ENCODE measurements at regions not wholly inside any gene's neighbourhood (a gene's known extent, or its start where the extent isn't known, plus 50 kb on each side); places are given as distances from the start of the nearest gene placed in this dataset.

GRCh38 chr2:136468799-136469369 lies 296.5 kb upstream of the THSD7B start:
- Histone ChIP-seq H3K4me1 (ENCODE audit: insufficient read depth, low read length) (no peaks in the 10 kb centered on the region), H3K36me3 (ENCODE audit: insufficient read depth, low read length) (no peaks in the 10 kb centered on the region), H3K27ac (ENCODE audit: low read depth, low read length) (no peak overlapping the region), H3K27me3 (ENCODE audit: control insufficient read depth in 1 of 2, insufficient read depth in 2 of 2, low read length in 2 of 2) (no peaks in the 10 kb centered on the region), H3K4me3 (ENCODE audit: low read depth in 1 of 2, low read length in 2 of 2) (no peak overlapping the region), H3K9me3 (ENCODE audit: low read length) (no peaks in the 10 kb centered on the region), H3K9ac (ENCODE audit: low read length) (no peak overlapping the region)

GRCh38 chr2:136452528-136452927 lies 312.8 kb upstream of the THSD7B start:
- Histone ChIP-seq H3K9ac (ENCODE audit: low read length) (no peak overlapping the region), H3K27ac (ENCODE audit: low read depth, low read length) (no peak overlapping the region), H3K27me3 (ENCODE audit: control insufficient read depth in 1 of 2, insufficient read depth in 2 of 2, low read length in 2 of 2) (no peaks in the 10 kb centered on the region), H3K4me1 (ENCODE audit: insufficient read depth, low read length) (no peaks in the 10 kb centered on the region), H3K36me3 (ENCODE audit: insufficient read depth, low read length) (no peaks in the 10 kb centered on the region), H3K4me3 (ENCODE audit: low read depth in 1 of 2, low read length in 2 of 2) (no peak overlapping the region), H3K9me3 (ENCODE audit: low read length) (no peaks in the 10 kb centered on the region)

GRCh38 chr2:136448986-136449780 lies 316.2 kb upstream of the THSD7B start:
- H3K36me3 ChIP-seq (ENCODE audit: insufficient read depth, low read length), result no peaks in the 10 kb centered on the region
- no peak overlapping the region for H3K4me3 ChIP-seq (ENCODE audit: low read depth in 1 of 2, low read length in 2 of 2)
- H3K9me3 ChIP-seq (ENCODE audit: low read length), result no peaks in the 10 kb centered on the region
- H3K27me3 ChIP-seq (ENCODE audit: control insufficient read depth in 1 of 2, insufficient read depth in 2 of 2, low read length in 2 of 2), result no peaks in the 10 kb centered on the region
- H3K27ac ChIP-seq (ENCODE audit: low read depth, low read length), result no peak overlapping the region
- no peaks in the 10 kb centered on the region for H3K4me1 ChIP-seq (ENCODE audit: insufficient read depth, low read length)
- H3K9ac ChIP-seq (ENCODE audit: low read length), result no peak overlapping the region

- no peaks in the 10 kb centered on the region for H3K27me3 ChIP-seq (ENCODE audit: control insufficient read depth in 1 of 2, insufficient read depth in 2 of 2, low read length in 2 of 2)
- H3K36me3 ChIP-seq (ENCODE audit: insufficient read depth, low read length), result no peaks in the 10 kb centered on the region
- no peak overlapping the region for H3K4me3 ChIP-seq (ENCODE audit: low read depth in 1 of 2, low read length in 2 of 2)
- H3K9me3 ChIP-seq (ENCODE audit: low read length), result no peaks in the 10 kb centered on the region
- no peak overlapping the region for H3K9ac ChIP-seq (ENCODE audit: low read length)
- no peak overlapping the region for H3K27ac ChIP-seq (ENCODE audit: low read depth, low read length)
- H3K4me1 ChIP-seq (ENCODE audit: insufficient read depth, low read length), result no peaks in the 10 kb centered on the region
Observed at GRCh38 chr2:136448432-136448831, 316.9 kb upstream of the THSD7B start.

- H3K4me1 ChIP-seq (ENCODE audit: insufficient read depth, low read length), result peaks cover 4% of the 10 kb centered on the region
- H3K9ac ChIP-seq (ENCODE audit: low read length), result no peak overlapping the region
- H3K27me3 ChIP-seq (ENCODE audit: control insufficient read depth in 1 of 2, insufficient read depth in 2 of 2, low read length in 2 of 2), result no peaks in the 10 kb centered on the region
- H3K9me3 ChIP-seq (ENCODE audit: low read length), result no peaks in the 10 kb centered on the region
- no peak overlapping the region for H3K4me3 ChIP-seq (ENCODE audit: low read depth in 1 of 2, low read length in 2 of 2)
- no peak overlapping the region for H3K27ac ChIP-seq (ENCODE audit: low read depth, low read length)
- no peaks in the 10 kb centered on the region for H3K36me3 ChIP-seq (ENCODE audit: insufficient read depth, low read length)
Observed at GRCh38 chr2:136444323-136444722, 321.0 kb upstream of the THSD7B start.

GRCh38 chr2:136443661-136444060 lies 321.7 kb upstream of the THSD7B start:
- H3K4me3 ChIP-seq (ENCODE audit: low read depth in 1 of 2, low read length in 2 of 2), result no peak overlapping the region
- H3K9ac ChIP-seq (ENCODE audit: low read length), result no peak overlapping the region
- no peaks in the 10 kb centered on the region for H3K27me3 ChIP-seq (ENCODE audit: control insufficient read depth in 1 of 2, insufficient read depth in 2 of 2, low read length in 2 of 2)
- peaks cover 4% of the 10 kb centered on the region for H3K4me1 ChIP-seq (ENCODE audit: insufficient read depth, low read length)
- no peaks in the 10 kb centered on the region for H3K36me3 ChIP-seq (ENCODE audit: insufficient read depth, low read length)
- no peaks in the 10 kb centered on the region for H3K9me3 ChIP-seq (ENCODE audit: low read length)
- no peak overlapping the region for H3K27ac ChIP-seq (ENCODE audit: low read depth, low read length)

- Histone ChIP-seq H3K9ac (ENCODE audit: low read length) (no peak overlapping the region), H3K27ac (ENCODE audit: low read depth, low read length) (no peak overlapping the region), H3K4me3 (ENCODE audit: low read depth in 1 of 2, low read length in 2 of 2) (no peak overlapping the region), H3K9me3 (ENCODE audit: low read length) (no peaks in the 10 kb centered on the region), H3K36me3 (ENCODE audit: insufficient read depth, low read length) (no peaks in the 10 kb centered on the region), H3K4me1 (ENCODE audit: insufficient read depth, low read length) (peaks cover 4% of the 10 kb centered on the region), H3K27me3 (ENCODE audit: control insufficient read depth in 1 of 2, insufficient read depth in 2 of 2, low read length in 2 of 2) (no peaks in the 10 kb centered on the region)
Observed at GRCh38 chr2:136441979-136442714, 323.2 kb upstream of the THSD7B start.

- H3K4me1 ChIP-seq (ENCODE audit: insufficient read depth, low read length), result peaks cover 4% of the 10 kb centered on the region
Observed at GRCh38 chr2:136439064-136439676, 321.2 kb upstream of the CXCR4 start.

GRCh38 chr2:136437461-136437860 lies 319.5 kb upstream of the CXCR4 start:
- peaks cover 4% of the 10 kb centered on the region for H3K4me1 ChIP-seq (ENCODE audit: insufficient read depth, low read length)
- H3K27ac ChIP-seq (ENCODE audit: low read depth, low read length), result no peak overlapping the region
- no peak overlapping the region for H3K9ac ChIP-seq (ENCODE audit: low read length)
- H3K9me3 ChIP-seq (ENCODE audit: low read length), result no peaks in the 10 kb centered on the region
- H3K27me3 ChIP-seq (ENCODE audit: control insufficient read depth in 1 of 2, insufficient read depth in 2 of 2, low read length in 2 of 2), result no peaks in the 10 kb centered on the region
- no peaks in the 10 kb centered on the region for H3K36me3 ChIP-seq (ENCODE audit: insufficient read depth, low read length)
- H3K4me3 ChIP-seq (ENCODE audit: low read depth in 1 of 2, low read length in 2 of 2), result no peak overlapping the region

More at GRCh38 chr2:136439064-136439676, 321.2 kb upstream of the CXCR4 start:
- H3K4me3 ChIP-seq (ENCODE audit: low read depth in 1 of 2, low read length in 2 of 2), result no peak overlapping the region
- no peaks in the 10 kb centered on the region for H3K27me3 ChIP-seq (ENCODE audit: control insufficient read depth in 1 of 2, insufficient read depth in 2 of 2, low read length in 2 of 2)
- no peak overlapping the region for H3K9ac ChIP-seq (ENCODE audit: low read length)
- H3K36me3 ChIP-seq (ENCODE audit: insufficient read depth, low read length), result no peaks in the 10 kb centered on the region
- H3K27ac ChIP-seq (ENCODE audit: low read depth, low read length), result no peak overlapping the region
- H3K9me3 ChIP-seq (ENCODE audit: low read length), result no peaks in the 10 kb centered on the region

- peaks cover 4% of the 10 kb centered on the region for H3K4me1 ChIP-seq (ENCODE audit: insufficient read depth, low read length)
- H3K9ac ChIP-seq (ENCODE audit: low read length), result no peak overlapping the region
Observed at GRCh38 chr2:136436936-136437335, 319.0 kb upstream of the CXCR4 start.

GRCh38 chr2:136434251-136434715 lies 316.3 kb upstream of the CXCR4 start:
- no peak overlapping the region for H3K27ac ChIP-seq (ENCODE audit: low read depth, low read length)
- H3K36me3 ChIP-seq (ENCODE audit: insufficient read depth, low read length), result no peaks in the 10 kb centered on the region
- H3K27me3 ChIP-seq (ENCODE audit: control insufficient read depth in 1 of 2, insufficient read depth in 2 of 2, low read length in 2 of 2), result no peaks in the 10 kb centered on the region
- no peaks in the 10 kb centered on the region for H3K9me3 ChIP-seq (ENCODE audit: low read length)
- no peak overlapping the region for H3K9ac ChIP-seq (ENCODE audit: low read length)
- no peaks in the 10 kb centered on the region for H3K4me1 ChIP-seq (ENCODE audit: insufficient read depth, low read length)
- H3K4me3 ChIP-seq (ENCODE audit: low read depth in 1 of 2, low read length in 2 of 2), result no peak overlapping the region

More at GRCh38 chr2:136436936-136437335, 319.0 kb upstream of the CXCR4 start:
- Histone ChIP-seq H3K9me3 (ENCODE audit: low read length) (no peaks in the 10 kb centered on the region), H3K27me3 (ENCODE audit: control insufficient read depth in 1 of 2, insufficient read depth in 2 of 2, low read length in 2 of 2) (no peaks in the 10 kb centered on the region), H3K36me3 (ENCODE audit: insufficient read depth, low read length) (no peaks in the 10 kb centered on the region), H3K27ac (ENCODE audit: low read depth, low read length) (no peak overlapping the region), H3K4me3 (ENCODE audit: low read depth in 1 of 2, low read length in 2 of 2) (no peak overlapping the region)

Measured in muscle layer of colon (tissue), 2 donors.